ENCODE measurements at regions not wholly inside any gene's neighbourhood (a gene's known extent, or its start where the extent isn't known, plus 50 kb on each side); places are given as distances from the start of the nearest gene placed in this dataset.

GRCh38 chr12:5260591-5261086, 171.3 kb upstream of the NTF3 start:
- TF ChIP-seq POLR2A (IDR thresholded peaks at IDR 0.05) (no peak), POLR2AphosphoS5 (IDR thresholded peaks at IDR 0.05) (no peak), EP300 (IDR thresholded peaks at IDR 0.05) (no peak)
- TF ChIP-seq, protein P1, sequence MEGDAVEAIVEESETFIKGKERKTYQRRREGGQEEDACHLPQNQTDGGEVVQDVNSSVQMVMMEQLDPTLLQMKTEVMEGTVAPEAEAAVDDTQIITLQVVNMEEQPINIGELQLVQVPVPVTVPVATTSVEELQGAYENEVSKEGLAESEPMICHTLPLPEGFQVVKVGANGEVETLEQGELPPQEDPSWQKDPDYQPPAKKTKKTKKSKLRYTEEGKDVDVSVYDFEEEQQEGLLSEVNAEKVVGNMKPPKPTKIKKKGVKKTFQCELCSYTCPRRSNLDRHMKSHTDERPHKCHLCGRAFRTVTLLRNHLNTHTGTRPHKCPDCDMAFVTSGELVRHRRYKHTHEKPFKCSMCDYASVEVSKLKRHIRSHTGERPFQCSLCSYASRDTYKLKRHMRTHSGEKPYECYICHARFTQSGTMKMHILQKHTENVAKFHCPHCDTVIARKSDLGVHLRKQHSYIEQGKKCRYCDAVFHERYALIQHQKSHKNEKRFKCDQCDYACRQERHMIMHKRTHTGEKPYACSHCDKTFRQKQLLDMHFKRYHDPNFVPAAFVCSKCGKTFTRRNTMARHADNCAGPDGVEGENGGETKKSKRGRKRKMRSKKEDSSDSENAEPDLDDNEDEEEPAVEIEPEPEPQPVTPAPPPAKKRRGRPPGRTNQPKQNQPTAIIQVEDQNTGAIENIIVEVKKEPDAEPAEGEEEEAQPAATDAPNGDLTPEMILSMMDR (IDR thresholded peaks at IDR 0.05), result no peak
- 67% methylated on average over 1 of the region's 1 CpG for WGBS, 2 donors (ENCODE audit: low coverage in 1 of 2)
- ATAC-seq, result no peak

GRCh38 chr12:5262450-5262849, 169.5 kb upstream of the NTF3 start:
- H3K4me1 ChIP-seq, result no peaks in the 10 kb centered on the region
- H3K4me3 ChIP-seq, result no peak overlapping the region
- H3K9me3 ChIP-seq, result no peaks in the 10 kb centered on the region
- no peak overlapping the region for H3K27ac ChIP-seq
- ATAC-seq, result no peak
- no peaks in the 10 kb centered on the region for H3K27me3 ChIP-seq
- H3K36me3 ChIP-seq, result no peaks in the 10 kb centered on the region
- WGBS, 2 donors (ENCODE audit: low coverage in 1 of 2), result 85 to 95% methylated on average over 1 of the region's 1 CpG
- no peak for TF ChIP-seq EP300 (IDR thresholded peaks at IDR 0.05)
- TF ChIP-seq POLR2A (IDR thresholded peaks at IDR 0.05), result no peak
- TF ChIP-seq POLR2AphosphoS5 (IDR thresholded peaks at IDR 0.05), result no peak
- TF ChIP-seq, protein P1 (IDR thresholded peaks at IDR 0.05), result no peak

More at GRCh38 chr12:5260591-5261086, 171.3 kb upstream of the NTF3 start:
- Histone ChIP-seq H3K9me3 (no peaks in the 10 kb centered on the region), H3K27ac (no peak overlapping the region), H3K4me1 (no peaks in the 10 kb centered on the region), H3K4me3 (no peak overlapping the region), H3K36me3 (no peaks in the 10 kb centered on the region), H3K27me3 (no peaks in the 10 kb centered on the region)

DNA sequence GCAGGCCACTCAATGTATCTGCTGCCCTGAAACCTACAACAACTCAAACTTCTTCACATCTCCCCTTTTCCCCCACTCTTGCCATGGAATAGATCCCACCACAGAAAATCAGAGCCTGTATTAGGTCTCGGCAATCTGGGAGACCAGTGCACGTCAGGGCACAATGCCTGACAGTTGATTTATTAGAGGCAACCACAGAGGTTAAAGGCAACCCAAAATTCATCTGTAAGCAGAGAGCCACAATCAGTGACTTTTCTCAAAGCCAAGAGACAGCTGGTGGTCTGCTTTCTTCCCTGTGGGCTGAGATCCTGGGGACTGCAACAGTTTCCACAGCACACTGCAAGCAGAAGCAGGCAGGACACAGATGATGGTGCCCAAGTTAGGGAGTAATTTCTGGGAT, 169.0 kb upstream of the NTF3 start:
- no peak for ATAC-seq
- Histone ChIP-seq H3K4me1 (no peaks in the 10 kb centered on the region), H3K27me3 (no peaks in the 10 kb centered on the region), H3K36me3 (no peaks in the 10 kb centered on the region), H3K27ac (no peak overlapping the region), H3K4me3 (no peak overlapping the region), H3K9me3 (no peaks in the 10 kb centered on the region)
- no peak for TF ChIP-seq POLR2AphosphoS5 (IDR thresholded peaks at IDR 0.05)
- TF ChIP-seq EP300 (IDR thresholded peaks at IDR 0.05), result no peak
- TF ChIP-seq, protein P1 (IDR thresholded peaks at IDR 0.05), result no peak
- no peak for TF ChIP-seq POLR2A (IDR thresholded peaks at IDR 0.05)
- WGBS, 2 donors (ENCODE audit: low coverage in 1 of 2), result 0% methylated on average over 1 of the region's 2 CpGs; no CpG with 5 or more reads in 1 of the 2 donors

GRCh38 chr12:5264006-5264405, 167.9 kb upstream of the NTF3 start:
- WGBS, 2 donors (ENCODE audit: low coverage in 1 of 2), result 73 to 79% methylated on average over 2 of the region's 2 CpGs
- TF ChIP-seq, protein P1 (IDR thresholded peaks at IDR 0.05), result no peak
- TF ChIP-seq POLR2AphosphoS5 (IDR thresholded peaks at IDR 0.05) (no peak), POLR2A (IDR thresholded peaks at IDR 0.05) (no peak), EP300 (IDR thresholded peaks at IDR 0.05) (no peak)
- Histone ChIP-seq H3K4me3 (no peak overlapping the region), H3K4me1 (no peaks in the 10 kb centered on the region), H3K9me3 (no peaks in the 10 kb centered on the region), H3K27me3 (no peaks in the 10 kb centered on the region), H3K27ac (no peak overlapping the region), H3K36me3 (no peaks in the 10 kb centered on the region)
- no peak for ATAC-seq

GRCh38 chr12:5267603-5268423, 164.1 kb upstream of the NTF3 start:
- Histone ChIP-seq H3K4me1 (no peaks in the 10 kb centered on the region), H3K36me3 (no peaks in the 10 kb centered on the region), H3K4me3 (no peak overlapping the region), H3K9me3 (no peaks in the 10 kb centered on the region), H3K27me3 (no peaks in the 10 kb centered on the region), H3K27ac (no peak overlapping the region)
- 85 to 86% methylated on average over 3 to 9 of the region's 9 CpGs for WGBS, 2 donors (ENCODE audit: low coverage in 1 of 2)
- ATAC-seq, result no peak
- no peak for TF ChIP-seq EP300 (IDR thresholded peaks at IDR 0.05)
- TF ChIP-seq, protein P1 (IDR thresholded peaks at IDR 0.05), result no peak
- no peak for TF ChIP-seq POLR2A (IDR thresholded peaks at IDR 0.05)

All from gastroesophageal sphincter (tissue), 4 donors.